ENCODE measurements at regions not wholly inside any gene's neighbourhood (a gene's known extent, or its start where the extent isn't known, plus 50 kb on each side); places are given as distances from the start of the nearest gene placed in this dataset.

GRCh38 chr6:14258695-14259593 is 141.4 kb downstream of the CD83 start:
- Mint-ChIP-seq H3K27ac (peak overlapping the region in 1 of 9 donors; percentile 18), H3K27me3 (no peaks in the 10 kb centered on the region), H3K4me1 (peaks cover 0 to 7% (median 0%) of the 10 kb centered on the region in 7 donors), H3K36me3 (peaks cover 0 to 11% (median 0%) of the 10 kb centered on the region in 5 donors), H3K9me3 (peaks cover 0 to 29% (median 4%) of the 10 kb centered on the region in 11 donors), H3K4me3 (peak overlapping the region in 1 of 10 donors; percentile 16)
- Histone ChIP-seq H3K27me3 (ENCODE audit: control insufficient read depth in 2 of 2, insufficient read depth in 2 of 2, low read length in 2 of 2) (no peaks in the 10 kb centered on the region), H3K4me3 (ENCODE audit: low read length) (no peak overlapping the region), H3K9me3 (ENCODE audit: control insufficient read depth in 2 of 3, low read length in 3 of 3) (peaks cover 0 to 3% (median 0%) of the 10 kb centered on the region in 3 experiments), H3K36me3 (ENCODE audit: control insufficient read depth in 2 of 3, insufficient read depth in 3 of 3, low read length in 3 of 3) (no peaks in the 10 kb centered on the region), H3K4me1 (ENCODE audit: control insufficient read depth in 2 of 2, insufficient read depth in 2 of 2, low read length in 2 of 2) (no peaks in the 10 kb centered on the region), H3K27ac (ENCODE audit: low read depth, low read length) (no peak overlapping the region)
- no peak for DNase-seq
- no peak for ATAC-seq
- POLR2A ChIA-PET: interaction anchor here (0.9 kb wide), 1 partner anchor 58 kb away, joined by 3 read pairs; no protein-coding TSS in a partner anchor
- CTCF ChIA-PET: no interaction called here
- intact Hi-C loops (cut with micrococcal nuclease): no loop called here

- no peak for DNase-seq
- peak overlapping the region in 1 of 9 donors; percentile 8 for H3K27ac Mint-ChIP-seq
- CTCF ChIA-PET: no interaction called here
These were observed 142.1 kb downstream of the CD83 start for GRCh38 chr6:14259594-14260152.

GRCh38 chr6:14260839-14261238 is 143.3 kb downstream of the CD83 start:
- Histone ChIP-seq H3K4me3 (ENCODE audit: low read length) (no peak overlapping the region), H3K4me1 (ENCODE audit: control insufficient read depth in 2 of 2, insufficient read depth in 2 of 2, low read length in 2 of 2) (peaks cover 0 to 8% of the 10 kb centered on the region in 2 donors), H3K27ac (ENCODE audit: low read depth, low read length) (no peak overlapping the region), H3K9me3 (ENCODE audit: control insufficient read depth in 2 of 3, low read length in 3 of 3) (peaks cover 0 to 7% (median 0%) of the 10 kb centered on the region in 3 experiments), H3K27me3 (ENCODE audit: control insufficient read depth in 2 of 2, insufficient read depth in 2 of 2, low read length in 2 of 2) (no peaks in the 10 kb centered on the region), H3K36me3 (ENCODE audit: control insufficient read depth in 2 of 3, insufficient read depth in 3 of 3, low read length in 3 of 3) (no peaks in the 10 kb centered on the region)
- H3K9me3 Mint-ChIP-seq: peaks cover 0 to 35% (median 8%) of the 10 kb centered on the region in 11 donors
- CTCF ChIA-PET: interaction anchor here (0.7 kb wide), 1 partner anchor 38 kb away, joined by 6 read pairs; no protein-coding TSS in a partner anchor
- POLR2A ChIA-PET: no interaction called here
- no peak for DNase-seq
- peaks cover 4 to 9% (median 7%) of the 10 kb centered on the region in 7 donors for H3K4me1 Mint-ChIP-seq
- no peak overlapping the region for H3K4me3 Mint-ChIP-seq
- H3K27ac Mint-ChIP-seq: no peak overlapping the region
- intact Hi-C loops (cut with micrococcal nuclease): no loop called here
- peaks cover 0 to 14% (median 0%) of the 10 kb centered on the region in 5 donors for H3K36me3 Mint-ChIP-seq
- no peaks in the 10 kb centered on the region for H3K27me3 Mint-ChIP-seq
- no peak for ATAC-seq

More at GRCh38 chr6:14259594-14260152, 142.1 kb downstream of the CD83 start:
- no peak for ATAC-seq
- Histone ChIP-seq H3K27me3 (ENCODE audit: control insufficient read depth in 2 of 2, insufficient read depth in 2 of 2, low read length in 2 of 2) (no peaks in the 10 kb centered on the region), H3K4me1 (ENCODE audit: control insufficient read depth in 2 of 2, insufficient read depth in 2 of 2, low read length in 2 of 2) (no peaks in the 10 kb centered on the region), H3K36me3 (ENCODE audit: control insufficient read depth in 2 of 3, insufficient read depth in 3 of 3, low read length in 3 of 3) (no peaks in the 10 kb centered on the region), H3K9me3 (ENCODE audit: control insufficient read depth in 2 of 3, low read length in 3 of 3) (peaks cover 0 to 7% (median 0%) of the 10 kb centered on the region in 3 experiments), H3K4me3 (ENCODE audit: low read length) (no peak overlapping the region), H3K27ac (ENCODE audit: low read depth, low read length) (no peak overlapping the region)
- Mint-ChIP-seq H3K9me3 (peaks cover 0 to 35% (median 8%) of the 10 kb centered on the region in 11 donors), H3K4me3 (no peak overlapping the region), H3K4me1 (peaks cover 0 to 4% (median 0%) of the 10 kb centered on the region in 7 donors), H3K27me3 (no peaks in the 10 kb centered on the region), H3K36me3 (peaks cover 0 to 15% (median 0%) of the 10 kb centered on the region in 5 donors)
- POLR2A ChIA-PET: interaction anchor here (0.9 kb wide), 1 partner anchor 57 kb away, joined by 3 read pairs; no protein-coding TSS in a partner anchor
- intact Hi-C loops (cut with micrococcal nuclease): no loop called here

- Histone ChIP-seq H3K9me3 (ENCODE audit: control insufficient read depth in 2 of 3, low read length in 3 of 3) (peaks cover 0 to 7% (median 0%) of the 10 kb centered on the region in 3 experiments), H3K27me3 (ENCODE audit: control insufficient read depth in 2 of 2, insufficient read depth in 2 of 2, low read length in 2 of 2) (no peaks in the 10 kb centered on the region), H3K4me3 (ENCODE audit: low read length) (no peak overlapping the region), H3K36me3 (ENCODE audit: control insufficient read depth in 2 of 3, insufficient read depth in 3 of 3, low read length in 3 of 3) (no peaks in the 10 kb centered on the region), H3K4me1 (ENCODE audit: control insufficient read depth in 2 of 2, insufficient read depth in 2 of 2, low read length in 2 of 2) (peaks cover 0 to 10% of the 10 kb centered on the region in 2 donors), H3K27ac (ENCODE audit: low read depth, low read length) (no peak overlapping the region)
- Mint-ChIP-seq H3K9me3 (peaks cover 0 to 35% (median 8%) of the 10 kb centered on the region in 11 donors), H3K27me3 (no peaks in the 10 kb centered on the region), H3K4me3 (no peak overlapping the region), H3K27ac (no peak overlapping the region), H3K4me1 (peaks cover 0 to 17% (median 12%) of the 10 kb centered on the region in 7 donors), H3K36me3 (peaks cover 0 to 14% (median 0%) of the 10 kb centered on the region in 5 donors)
- DNase-seq: no peak
- ATAC-seq: no peak
- ChIA-PET POLR2A (no interaction called here), CTCF (no interaction called here)
- intact Hi-C loops (cut with micrococcal nuclease): no loop called here
These were observed 146.4 kb downstream of the CD83 start for GRCh38 chr6:14263881-14264424.

- Mint-ChIP-seq H3K27ac (peak overlapping the region in 4 of 9 donors; percentile 29 to 81 (median 46)), H3K27me3 (no peaks in the 10 kb centered on the region), H3K4me3 (peak overlapping the region in 1 of 10 donors; percentile 21), H3K4me1 (peaks cover 6 to 29% (median 20%) of the 10 kb centered on the region in 7 donors), H3K36me3 (peaks cover 0 to 14% (median 0%) of the 10 kb centered on the region in 5 donors), H3K9me3 (peaks cover 0 to 29% (median 8%) of the 10 kb centered on the region in 11 donors)
- ATAC-seq: no peak
- H3K4me1 ChIP-seq (ENCODE audit: control insufficient read depth in 2 of 2, insufficient read depth in 2 of 2, low read length in 2 of 2): peaks cover 0 to 18% of the 10 kb centered on the region in 2 donors
- no peak overlapping the region for H3K27ac ChIP-seq (ENCODE audit: low read depth, low read length)
- CTCF ChIA-PET: no interaction called here
- POLR2A ChIA-PET: no interaction called here
- DNase-seq: peak in 2 of 9 donors; percentile 31 to 38
- intact Hi-C loops (cut with micrococcal nuclease): no loop called here
- H3K27me3 ChIP-seq (ENCODE audit: control insufficient read depth in 2 of 2, insufficient read depth in 2 of 2, low read length in 2 of 2): no peaks in the 10 kb centered on the region
- peaks cover 0 to 7% (median 0%) of the 10 kb centered on the region in 3 experiments for H3K9me3 ChIP-seq (ENCODE audit: control insufficient read depth in 2 of 3, low read length in 3 of 3)
- no peaks in the 10 kb centered on the region for H3K36me3 ChIP-seq (ENCODE audit: control insufficient read depth in 2 of 3, insufficient read depth in 3 of 3, low read length in 3 of 3)
- no peak overlapping the region for H3K4me3 ChIP-seq (ENCODE audit: low read length)
These were observed 147.8 kb downstream of the CD83 start for GRCh38 chr6:14265049-14266021.

GRCh38 chr6:14266266-14266665 is 148.7 kb downstream of the CD83 start:
- Histone ChIP-seq H3K9me3 (ENCODE audit: control insufficient read depth in 2 of 3, low read length in 3 of 3) (peaks cover 0 to 7% (median 0%) of the 10 kb centered on the region in 3 experiments), H3K27ac (ENCODE audit: low read depth, low read length) (no peak overlapping the region), H3K27me3 (ENCODE audit: control insufficient read depth in 2 of 2, insufficient read depth in 2 of 2, low read length in 2 of 2) (no peaks in the 10 kb centered on the region), H3K4me1 (ENCODE audit: control insufficient read depth in 2 of 2, insufficient read depth in 2 of 2, low read length in 2 of 2) (peaks cover 0 to 26% of the 10 kb centered on the region in 2 donors), H3K4me3 (ENCODE audit: low read length) (no peak overlapping the region), H3K36me3 (ENCODE audit: control insufficient read depth in 2 of 3, insufficient read depth in 3 of 3, low read length in 3 of 3) (no peaks in the 10 kb centered on the region)
- Mint-ChIP-seq H3K27me3 (no peaks in the 10 kb centered on the region), H3K36me3 (peaks cover 0 to 13% (median 0%) of the 10 kb centered on the region in 5 donors), H3K9me3 (peaks cover 0 to 23% (median 5%) of the 10 kb centered on the region in 11 donors), H3K27ac (peak overlapping the region in 1 of 9 donors; percentile 1), H3K4me3 (no peak overlapping the region), H3K4me1 (peaks cover 11 to 38% (median 29%) of the 10 kb centered on the region in 7 donors)
- CTCF ChIA-PET: no interaction called here
- POLR2A ChIA-PET: no interaction called here
- no peak for DNase-seq
- no peak for ATAC-seq
- intact Hi-C loops (cut with micrococcal nuclease): no loop called here

Data from naive thymus-derived CD4-positive, alpha-beta T cell (primary cell).